Inflammatory macrophage treated with lipopolysaccharide for 4 hours (primary cell): ENCODE measurements at regions not wholly inside any gene's neighbourhood (a gene's known extent, or its start where the extent isn't known, plus 50 kb on each side); places are given as distances from the start of the nearest gene placed in this dataset.
"Not testable (repeated sequence)": the region's sequence is repeated elsewhere in the genome, so short reads cannot be mapped to it uniquely, and the experiment has no call there.

Experiments
- DNase-seq: peaks from one replicate; pipeline ENCODE4 v3.0.0-alpha.2; 2020

- no peak for DNase-seq
Observed at GRCh38 chr9:75811692-75812091, 78.8 kb upstream of the PCSK5 start.

GRCh38 chr9:75812141-75812540, 78.3 kb upstream of the PCSK5 start:
- peak; percentile 79 for DNase-seq

GRCh38 chr9:75814667-75815066, 75.8 kb upstream of the PCSK5 start:
- DNase-seq, result no peak

- DNase-seq, result not testable (repeated sequence)
Observed at GRCh38 chr9:75820471-75821115, 69.9 kb upstream of the PCSK5 start.

- no peak for DNase-seq
Observed at GRCh38 chr9:75823151-75823550, 67.3 kb upstream of the PCSK5 start.

- DNase-seq, result no peak
Observed at GRCh38 chr9:75824816-75825568, 65.5 kb upstream of the PCSK5 start.

GRCh38 chr9:75826314-75826713, 64.2 kb upstream of the PCSK5 start:
- no peak for DNase-seq

- DNase-seq, result no peak
Observed at GRCh38 chr9:75830303-75830702, 60.2 kb upstream of the PCSK5 start.

GRCh38 chr9:75833778-75834177, 56.7 kb upstream of the PCSK5 start:
- no peak for DNase-seq

- no peak for DNase-seq
Observed at GRCh38 chr9:75834878-75835277, 55.6 kb upstream of the PCSK5 start.
